ENCODE measurements at regions not wholly inside any gene's neighbourhood (a gene's known extent, or its start where the extent isn't known, plus 50 kb on each side); places are given as distances from the start of the nearest gene placed in this dataset.

- Mint-ChIP-seq H3K9me3 (peaks cover 21% of the 10 kb centered on the region), H3K4me3 (no peak overlapping the region), H3K36me3 (ENCODE audit: low read depth) (no peaks in the 10 kb centered on the region), H3K27me3 (ENCODE audit: insufficient read depth) (no peaks in the 10 kb centered on the region), H3K4me1 (ENCODE audit: low read depth) (no peaks in the 10 kb centered on the region), H3K27ac (no peak overlapping the region)
- DNase-seq, result no peak
- no peak for TF ChIP-seq CTCF (IDR thresholded peaks at IDR 0.05)
Measured at GRCh38 chr7:145957160-145957890, 159.3 kb upstream of the CNTNAP2 start.

GRCh38 chr7:145951566-145951965 lies 165.0 kb upstream of the CNTNAP2 start:
- H3K27ac Mint-ChIP-seq, result no peak overlapping the region
- H3K27me3 Mint-ChIP-seq (ENCODE audit: insufficient read depth), result no peaks in the 10 kb centered on the region
- no peaks in the 10 kb centered on the region for H3K4me1 Mint-ChIP-seq (ENCODE audit: low read depth)
- no peak overlapping the region for H3K4me3 Mint-ChIP-seq
- DNase-seq, result no peak
- peaks cover 11% of the 10 kb centered on the region for H3K9me3 Mint-ChIP-seq
- no peaks in the 10 kb centered on the region for H3K36me3 Mint-ChIP-seq (ENCODE audit: low read depth)
- no peak for TF ChIP-seq CTCF (IDR thresholded peaks at IDR 0.05)

GRCh38 chr7:145928937-145929336 lies 187.7 kb upstream of the CNTNAP2 start:
- no peak overlapping the region for H3K4me3 Mint-ChIP-seq
- no peak overlapping the region for H3K27ac Mint-ChIP-seq
- peaks cover 1% of the 10 kb centered on the region; the same call in 1 of the 2 replicates for H3K27me3 Mint-ChIP-seq (ENCODE audit: insufficient read depth)
- H3K4me1 Mint-ChIP-seq (ENCODE audit: low read depth), result no peaks in the 10 kb centered on the region
- H3K9me3 Mint-ChIP-seq, result peaks cover 41% of the 10 kb centered on the region
- no peak for DNase-seq
- H3K36me3 Mint-ChIP-seq (ENCODE audit: low read depth), result no peaks in the 10 kb centered on the region
- TF ChIP-seq CTCF (IDR thresholded peaks at IDR 0.05), result no peak

- Mint-ChIP-seq H3K27ac (no peak overlapping the region), H3K27me3 (ENCODE audit: insufficient read depth) (no peaks in the 10 kb centered on the region; the same call in 1 of the 2 replicates), H3K36me3 (ENCODE audit: low read depth) (no peaks in the 10 kb centered on the region), H3K4me1 (ENCODE audit: low read depth) (no peaks in the 10 kb centered on the region), H3K4me3 (no peak overlapping the region), H3K9me3 (peaks cover 40% of the 10 kb centered on the region)
- no peak for DNase-seq
- no peak for TF ChIP-seq CTCF (IDR thresholded peaks at IDR 0.05)
Measured at GRCh38 chr7:145919712-145920111, 196.9 kb upstream of the CNTNAP2 start.

- Mint-ChIP-seq H3K4me3 (no peak overlapping the region), H3K4me1 (ENCODE audit: low read depth) (no peaks in the 10 kb centered on the region), H3K36me3 (ENCODE audit: low read depth) (no peaks in the 10 kb centered on the region), H3K27ac (no peak overlapping the region), H3K27me3 (ENCODE audit: insufficient read depth) (no peaks in the 10 kb centered on the region; the same call in 1 of the 2 replicates), H3K9me3 (peaks cover 48% of the 10 kb centered on the region)
- no peak for DNase-seq
- TF ChIP-seq CTCF (IDR thresholded peaks at IDR 0.05), result no peak
Measured at GRCh38 chr7:145916776-145917175, 199.8 kb upstream of the CNTNAP2 start.

All from HFFc6 (cell line).